Activated T-cell treated with anti-CD3 and anti-CD28 coated beads, Interleukin-2, amount 50 U/mL, for 24 hours (primary cell): ENCODE measurements at regions not wholly inside any gene's neighbourhood (a gene's known extent, or its start where the extent isn't known, plus 50 kb on each side); places are given as distances from the start of the nearest gene placed in this dataset.

ENCODE experiments used
- DNase-seq: peaks from one replicate; pipeline ENCODE4 v3.0.0-alpha.2; 2020
- H3K27ac Mint-ChIP-seq: 2 replicates; pipeline ENCODE4 v1.8.0; 2020; ENCODE audit warnings: mild to moderate bottlenecking, mixed read lengths
- H3K27me3 Mint-ChIP-seq: 2 replicates; pipeline ENCODE4 v1.8.0; 2020; ENCODE audit warnings: mixed read lengths
- H3K36me3 Mint-ChIP-seq: 2 replicates; pipeline ENCODE4 v1.8.0; 2020; ENCODE audit warnings: low read depth, mixed read lengths
- H3K4me1 Mint-ChIP-seq: 2 replicates; pipeline ENCODE4 v1.8.0; 2020; ENCODE audit warnings: low read depth, mixed read lengths
- H3K4me3 Mint-ChIP-seq: 2 replicates; pipeline ENCODE4 v1.8.0; 2020; ENCODE audit warnings: mild to moderate bottlenecking, moderate library complexity, mixed read lengths
- H3K9me3 Mint-ChIP-seq: 2 replicates; pipeline ENCODE4 v1.8.0; 2020; ENCODE audit warnings: mixed read lengths

DNA sequence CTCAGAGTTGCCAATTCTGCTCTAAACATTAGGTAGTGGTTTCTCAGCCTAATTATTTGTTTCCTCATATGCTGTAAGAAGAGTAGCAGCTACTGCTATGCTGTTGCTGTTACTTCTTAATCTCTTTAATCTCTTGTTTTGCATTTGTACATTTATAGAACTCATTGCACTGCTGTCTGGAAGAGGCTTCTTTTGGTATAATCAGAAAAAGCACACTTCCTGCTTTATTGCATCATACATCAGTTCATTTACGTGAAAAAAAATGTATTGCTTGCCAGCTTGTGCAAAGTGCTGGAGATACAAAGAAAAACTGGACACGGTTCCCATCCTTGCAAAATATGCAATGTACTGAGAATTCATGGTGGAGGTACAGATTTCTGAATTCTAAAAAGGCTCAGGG is 332.0 kb downstream of the GRXCR1 start:
- no peak overlapping the region for H3K4me3 Mint-ChIP-seq
- no peaks in the 10 kb centered on the region for H3K36me3 Mint-ChIP-seq
- H3K27ac Mint-ChIP-seq: no peak overlapping the region
- DNase-seq: no peak
- no peaks in the 10 kb centered on the region for H3K4me1 Mint-ChIP-seq
- no peaks in the 10 kb centered on the region for H3K27me3 Mint-ChIP-seq
- no peaks in the 10 kb centered on the region for H3K9me3 Mint-ChIP-seq

DNA sequence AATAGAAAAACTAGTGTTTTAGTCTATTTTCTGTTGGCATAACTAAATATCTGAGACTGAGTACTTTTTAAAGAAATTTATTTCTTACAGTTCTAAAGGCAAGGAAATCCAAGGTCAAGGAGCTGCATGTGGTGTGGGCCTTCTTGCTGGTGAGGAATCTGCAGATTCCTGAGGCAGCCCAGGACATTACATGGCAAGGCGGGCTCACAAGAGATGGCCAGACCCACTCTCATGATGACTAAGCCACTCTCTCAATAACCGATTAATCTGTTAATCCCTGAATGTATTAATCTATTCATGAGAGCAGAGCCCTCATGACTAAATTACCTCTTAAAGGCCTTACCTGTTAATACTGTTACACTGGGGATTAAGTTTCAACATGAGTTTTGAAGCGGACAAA is 340.8 kb downstream of the GRXCR1 start:
- Mint-ChIP-seq H3K27ac (no peak overlapping the region), H3K4me1 (no peaks in the 10 kb centered on the region), H3K9me3 (peaks cover 2% of the 10 kb centered on the region), H3K27me3 (no peaks in the 10 kb centered on the region), H3K4me3 (no peak overlapping the region), H3K36me3 (no peaks in the 10 kb centered on the region)
- DNase-seq: no peak

DNA sequence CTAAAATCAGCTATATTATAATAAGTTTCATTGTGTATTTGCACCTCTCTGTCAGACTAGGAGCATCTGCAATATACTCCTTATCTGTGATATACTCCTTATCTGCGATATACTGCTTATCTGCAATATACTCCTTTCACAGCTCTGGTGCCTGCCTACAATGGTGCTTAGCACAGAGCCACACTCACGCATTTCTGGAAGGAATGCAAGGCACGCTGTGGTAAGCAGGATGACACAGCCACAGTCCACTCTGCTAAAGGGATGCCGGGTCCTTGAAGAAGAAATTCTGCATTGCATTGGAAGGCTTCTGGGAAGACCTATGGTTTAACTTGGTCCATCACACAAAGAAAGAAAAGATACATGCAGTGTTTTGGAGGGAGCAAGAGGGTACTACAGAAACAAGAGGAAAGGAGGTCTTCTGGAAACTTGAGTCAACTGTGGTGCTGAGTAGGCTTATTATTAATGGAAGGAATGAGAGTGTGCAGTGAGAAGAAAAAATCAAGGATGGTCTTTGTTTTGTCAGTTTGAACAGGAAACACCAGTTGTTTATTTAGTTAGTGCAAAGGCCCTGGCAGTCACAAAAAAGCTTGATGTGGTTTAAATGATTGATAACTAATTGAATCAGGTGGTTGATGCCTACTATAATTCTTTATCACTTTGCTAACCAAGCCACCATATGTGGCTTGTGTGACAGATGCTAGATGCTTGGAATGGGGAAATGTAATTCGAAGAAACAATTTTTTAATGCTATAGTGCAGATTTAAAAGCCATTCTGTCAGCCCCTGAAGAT is 342.3 kb downstream of the GRXCR1 start:
- no peaks in the 10 kb centered on the region for H3K27me3 Mint-ChIP-seq
- H3K27ac Mint-ChIP-seq: no peak overlapping the region
- peaks cover 2% of the 10 kb centered on the region for H3K9me3 Mint-ChIP-seq
- no peak overlapping the region for H3K4me3 Mint-ChIP-seq
- no peak for DNase-seq
- H3K36me3 Mint-ChIP-seq: no peaks in the 10 kb centered on the region
- H3K4me1 Mint-ChIP-seq: no peaks in the 10 kb centered on the region

DNA sequence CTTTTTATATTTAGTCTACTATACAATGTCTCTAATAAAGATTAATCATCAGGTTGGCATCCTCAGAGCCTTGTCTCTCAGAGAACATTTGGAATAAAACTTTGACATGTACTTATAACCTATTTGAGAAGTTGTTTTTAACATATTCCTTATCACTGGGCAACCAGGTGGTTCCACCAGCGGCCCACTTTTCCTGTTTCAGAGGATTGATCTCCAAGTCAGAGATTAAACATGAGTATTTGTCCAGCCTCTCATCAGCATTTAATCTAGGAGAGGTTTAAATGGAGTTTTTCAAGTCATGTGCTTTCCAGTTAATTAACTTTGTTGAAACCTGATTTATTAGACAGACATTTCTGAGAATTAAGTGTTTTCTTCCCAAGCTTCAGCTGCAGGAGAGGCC is 345.5 kb downstream of the GRXCR1 start:
- H3K27ac Mint-ChIP-seq: no peak overlapping the region

DNA sequence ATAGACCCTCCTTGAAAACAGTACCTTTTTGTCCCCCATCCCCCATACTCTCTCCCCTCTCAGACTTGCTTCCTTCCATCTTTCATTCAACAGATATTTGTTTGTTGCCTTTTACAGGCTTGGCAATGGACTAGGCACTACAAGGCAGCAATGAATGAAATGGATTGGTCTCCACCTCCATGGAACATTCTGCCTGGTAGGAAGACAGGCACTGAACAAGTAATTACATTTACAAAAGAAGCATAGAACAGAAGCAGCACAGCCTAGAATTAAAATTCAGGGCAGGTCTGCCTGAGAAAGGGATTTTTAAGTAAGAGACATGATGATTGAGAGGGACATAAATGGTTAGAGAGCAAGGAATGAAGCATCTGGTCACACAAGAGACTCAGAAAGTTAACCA is 346.1 kb downstream of the GRXCR1 start:
- Mint-ChIP-seq H3K27me3 (no peaks in the 10 kb centered on the region), H3K9me3 (peaks cover 7% of the 10 kb centered on the region), H3K36me3 (no peaks in the 10 kb centered on the region), H3K27ac (no peak overlapping the region), H3K4me3 (no peak overlapping the region), H3K4me1 (no peaks in the 10 kb centered on the region)
- DNase-seq: no peak

More for the DNA sequence above, 345.5 kb downstream of the GRXCR1 start:
- no peak for DNase-seq
- Mint-ChIP-seq H3K36me3 (no peaks in the 10 kb centered on the region), H3K27me3 (no peaks in the 10 kb centered on the region), H3K4me3 (no peak overlapping the region), H3K9me3 (peaks cover 7% of the 10 kb centered on the region), H3K4me1 (no peaks in the 10 kb centered on the region)

DNA sequence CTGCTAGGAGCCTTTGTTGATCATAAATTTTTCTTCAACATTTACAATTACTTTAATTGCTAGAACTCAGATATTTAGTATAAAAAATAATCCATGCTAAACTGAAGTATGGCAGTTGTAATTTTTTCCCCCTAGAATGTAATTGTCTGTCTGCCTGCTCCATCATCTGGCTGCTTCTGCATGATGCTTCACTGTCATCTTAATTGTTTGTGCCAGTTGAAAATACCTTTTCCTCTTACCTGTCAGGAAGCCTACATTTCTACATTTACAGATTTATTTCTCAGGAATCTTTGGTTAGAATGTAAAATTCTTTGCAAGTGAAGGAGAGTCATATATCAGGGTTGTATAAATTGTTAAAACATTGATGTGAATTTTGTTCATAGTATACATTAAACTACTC is 348.6 kb downstream of the GRXCR1 start:
- Mint-ChIP-seq H3K4me3 (no peak overlapping the region), H3K9me3 (peaks cover 12% of the 10 kb centered on the region), H3K4me1 (no peaks in the 10 kb centered on the region), H3K36me3 (no peaks in the 10 kb centered on the region), H3K27me3 (no peaks in the 10 kb centered on the region), H3K27ac (no peak overlapping the region)
- DNase-seq: no peak

DNA sequence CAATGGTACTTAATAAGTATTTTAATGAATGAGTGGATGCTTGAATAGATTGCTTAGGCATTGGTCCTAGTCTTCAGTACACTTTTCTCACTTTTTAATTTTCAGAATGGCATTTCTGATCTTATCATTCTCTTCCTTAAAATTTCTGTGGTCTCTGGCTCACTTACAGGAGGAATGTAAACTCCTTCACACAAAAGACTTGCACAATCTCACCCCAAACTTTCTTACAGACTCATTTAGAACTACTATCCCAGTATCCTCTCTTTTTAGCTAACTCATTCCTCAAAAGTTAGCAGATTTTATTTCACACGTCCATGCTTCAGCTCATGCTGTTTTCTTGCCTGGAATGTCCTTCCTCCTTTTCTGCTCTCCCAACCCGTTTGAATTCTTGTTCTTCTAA is 350.1 kb downstream of the GRXCR1 start:
- Mint-ChIP-seq H3K4me3 (no peak overlapping the region), H3K36me3 (no peaks in the 10 kb centered on the region), H3K4me1 (no peaks in the 10 kb centered on the region), H3K27ac (no peak overlapping the region), H3K27me3 (no peaks in the 10 kb centered on the region), H3K9me3 (peaks cover 21% of the 10 kb centered on the region)
- DNase-seq: no peak

DNA sequence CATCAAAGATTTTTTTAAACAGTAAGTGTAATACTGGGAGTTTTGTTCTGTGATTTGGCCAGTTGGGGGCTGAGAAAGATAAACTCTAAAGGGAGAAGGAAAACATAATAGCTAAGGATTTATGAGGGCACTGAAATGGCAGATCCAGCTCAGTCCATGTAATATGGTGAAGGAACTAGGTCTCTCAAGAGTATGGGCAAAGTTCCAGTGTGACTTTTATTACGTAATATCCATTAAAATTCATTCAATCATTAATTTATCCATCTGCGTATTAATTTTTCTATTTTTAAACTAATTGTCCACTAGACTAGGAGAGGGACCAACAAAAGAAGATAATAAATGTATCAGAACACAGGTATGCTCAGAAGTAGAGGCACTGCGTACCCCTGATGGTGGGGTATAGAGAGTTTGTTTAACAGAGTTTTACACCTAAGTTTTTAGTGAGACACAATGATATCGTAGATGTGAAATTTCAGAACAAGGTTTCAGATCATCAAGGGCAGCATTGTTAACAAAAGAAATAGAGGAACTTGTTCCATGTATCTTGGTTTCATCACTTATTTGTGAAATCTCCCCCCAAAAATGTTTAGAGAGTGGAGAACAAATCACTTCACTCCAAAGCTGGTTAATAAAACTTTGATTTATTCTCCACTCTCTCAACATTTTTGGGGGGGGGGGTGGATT is 351.1 kb downstream of the GRXCR1 start:
- Mint-ChIP-seq H3K4me3 (no peak overlapping the region), H3K4me1 (no peaks in the 10 kb centered on the region), H3K27ac (no peak overlapping the region), H3K27me3 (no peaks in the 10 kb centered on the region), H3K36me3 (no peaks in the 10 kb centered on the region), H3K9me3 (peaks cover 21% of the 10 kb centered on the region)
- DNase-seq: no peak

DNA sequence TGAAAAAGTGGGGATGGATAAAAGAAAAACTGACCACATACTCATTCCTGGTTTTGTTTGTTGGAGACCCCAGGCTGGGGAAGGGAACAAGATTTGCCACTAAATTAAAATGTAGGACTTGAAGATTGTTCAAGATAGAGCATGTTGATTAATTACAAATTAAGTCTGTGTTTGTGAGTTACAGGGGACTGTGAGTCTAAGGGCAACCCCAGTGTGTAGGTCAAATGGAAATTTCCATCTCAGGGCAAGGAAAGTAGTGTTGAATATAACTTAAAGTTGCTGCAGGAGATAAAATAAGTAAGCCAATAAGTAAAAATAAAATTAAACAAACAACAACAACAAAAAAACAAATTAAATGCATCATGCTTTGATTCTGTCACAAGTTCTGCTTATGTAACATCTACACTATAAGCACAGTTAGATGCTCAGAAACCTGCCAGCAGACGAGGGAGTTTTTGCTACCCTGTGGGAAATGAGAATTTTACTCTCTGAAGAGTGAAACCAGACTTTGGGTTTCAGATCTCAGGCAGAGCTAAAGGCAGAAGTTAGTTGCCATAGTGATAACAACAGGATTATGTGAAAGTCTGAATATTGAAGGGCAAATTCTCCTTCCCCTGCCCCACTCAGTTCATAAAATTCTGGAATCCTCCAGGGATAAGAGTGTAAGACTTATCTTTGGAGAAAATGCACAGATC is 352.3 kb downstream of the GRXCR1 start:
- H3K36me3 Mint-ChIP-seq: no peaks in the 10 kb centered on the region
- no peak overlapping the region for H3K27ac Mint-ChIP-seq
- H3K27me3 Mint-ChIP-seq: no peaks in the 10 kb centered on the region
- DNase-seq: no peak
- H3K4me3 Mint-ChIP-seq: no peak overlapping the region
- peaks cover 21% of the 10 kb centered on the region for H3K9me3 Mint-ChIP-seq
- no peaks in the 10 kb centered on the region for H3K4me1 Mint-ChIP-seq

DNA sequence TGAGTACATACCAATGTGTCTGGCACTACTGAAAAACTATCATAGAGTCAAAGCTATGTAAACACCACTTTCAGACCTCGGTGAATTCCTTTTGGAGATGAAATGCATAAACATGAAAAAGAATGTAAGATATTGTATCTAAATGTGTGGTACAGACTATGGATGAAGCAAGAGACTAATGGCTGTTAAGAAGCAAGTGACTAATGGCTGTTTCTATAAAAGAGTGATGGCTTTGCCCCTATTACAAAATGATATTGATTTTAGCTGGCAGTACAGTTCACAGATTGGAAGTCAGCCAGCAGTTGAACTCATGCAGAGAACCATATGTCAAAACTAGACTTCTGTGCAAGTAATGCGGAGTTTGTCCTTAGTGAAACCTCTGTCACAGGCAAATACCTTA is 359.3 kb downstream of the GRXCR1 start:
- no peaks in the 10 kb centered on the region for H3K36me3 Mint-ChIP-seq
- no peak for DNase-seq
- H3K4me1 Mint-ChIP-seq: no peaks in the 10 kb centered on the region
- no peaks in the 10 kb centered on the region for H3K27me3 Mint-ChIP-seq
- peaks cover 18% of the 10 kb centered on the region for H3K9me3 Mint-ChIP-seq
- no peak overlapping the region for H3K27ac Mint-ChIP-seq
- H3K4me3 Mint-ChIP-seq: no peak overlapping the region

DNA sequence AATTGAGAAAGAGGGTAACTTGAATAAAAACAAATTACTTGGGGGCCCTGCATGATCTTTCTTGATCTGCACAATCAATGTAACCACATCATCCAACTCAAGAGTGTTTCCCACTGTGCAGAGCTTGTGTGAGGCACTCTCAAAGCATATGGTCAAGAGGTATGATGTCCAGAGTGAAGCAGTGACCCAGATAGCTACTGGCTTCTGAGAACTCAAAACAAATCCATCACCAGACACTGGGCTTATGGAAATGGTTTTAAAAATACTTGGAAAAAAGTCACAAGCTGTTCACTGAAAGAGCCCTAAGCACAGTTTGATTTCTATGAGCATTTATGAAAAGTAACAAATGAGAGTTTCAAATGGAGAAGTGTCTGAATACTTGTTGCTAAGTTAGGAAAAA is 361.0 kb downstream of the GRXCR1 start:
- no peak for DNase-seq
- Mint-ChIP-seq H3K4me3 (no peak overlapping the region), H3K27ac (no peak overlapping the region), H3K9me3 (peaks cover 13% of the 10 kb centered on the region), H3K27me3 (no peaks in the 10 kb centered on the region), H3K36me3 (no peaks in the 10 kb centered on the region), H3K4me1 (no peaks in the 10 kb centered on the region)

DNA sequence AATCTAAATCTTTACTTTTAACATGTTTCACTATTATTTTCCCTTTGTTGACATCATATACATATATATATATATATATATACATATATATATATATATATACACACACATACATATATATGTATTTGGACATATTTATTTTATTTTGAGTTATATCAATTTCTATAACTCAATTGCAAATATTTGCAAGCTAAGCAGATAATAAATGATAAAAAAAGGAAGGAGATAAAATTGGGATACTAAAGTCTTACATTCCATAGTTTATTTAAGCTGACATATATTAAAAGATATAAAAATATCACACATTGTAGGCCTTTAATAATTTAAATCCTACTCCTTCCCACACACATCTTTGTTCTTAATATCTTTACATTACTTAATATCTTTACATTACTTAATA is 372.2 kb downstream of the GRXCR1 start:
- no peak overlapping the region for H3K27ac Mint-ChIP-seq
- no peak for DNase-seq
- H3K4me1 Mint-ChIP-seq: no peaks in the 10 kb centered on the region
- no peaks in the 10 kb centered on the region for H3K36me3 Mint-ChIP-seq
- H3K27me3 Mint-ChIP-seq: no peaks in the 10 kb centered on the region
- H3K9me3 Mint-ChIP-seq: peaks cover 20% of the 10 kb centered on the region
- H3K4me3 Mint-ChIP-seq: no peak overlapping the region

DNA sequence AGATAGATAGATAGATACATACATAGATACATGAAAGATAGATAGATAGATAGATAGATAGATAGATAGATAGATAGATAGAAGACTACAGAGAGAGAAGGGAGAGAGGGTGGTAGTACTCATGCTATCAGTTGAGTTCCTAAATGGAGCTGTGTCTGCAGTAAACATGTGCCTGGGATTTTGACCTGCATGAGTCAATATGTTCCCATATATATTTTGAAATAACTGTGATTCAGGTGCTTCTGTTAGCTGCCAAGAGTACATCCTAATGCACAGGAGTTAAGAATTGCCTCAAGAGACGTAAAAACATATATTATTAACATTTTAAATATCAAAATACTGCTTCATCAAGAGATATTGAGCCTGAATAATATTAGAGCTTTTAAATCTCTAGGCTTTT is 379.4 kb downstream of the GRXCR1 start:
- Mint-ChIP-seq H3K4me3 (no peak overlapping the region), H3K9me3 (peaks cover 24% of the 10 kb centered on the region), H3K27me3 (no peaks in the 10 kb centered on the region), H3K27ac (no peak overlapping the region), H3K36me3 (no peaks in the 10 kb centered on the region), H3K4me1 (no peaks in the 10 kb centered on the region)
- DNase-seq: no peak

DNA sequence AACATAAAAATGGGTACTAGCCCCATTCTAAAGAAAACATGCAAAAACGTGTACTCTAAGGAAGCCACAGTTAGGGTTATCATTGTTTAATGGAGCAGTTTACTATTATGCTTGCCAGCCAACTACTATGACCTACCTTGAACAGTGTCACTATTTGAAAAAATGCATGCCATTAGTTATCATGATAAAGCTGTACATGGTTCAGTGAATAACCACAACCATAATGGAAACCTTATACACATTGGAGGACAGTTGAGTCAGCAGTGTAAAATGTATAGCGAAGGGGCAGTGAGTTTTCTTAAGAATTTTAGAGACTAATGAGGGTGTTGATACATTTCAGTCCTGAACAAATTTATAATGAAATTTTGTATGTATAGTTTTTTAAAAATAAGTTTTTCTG is 381.9 kb downstream of the GRXCR1 start:
- H3K27ac Mint-ChIP-seq: no peak overlapping the region
- H3K4me3 Mint-ChIP-seq: no peak overlapping the region
- no peak for DNase-seq
- peaks cover 18% of the 10 kb centered on the region for H3K9me3 Mint-ChIP-seq
- no peaks in the 10 kb centered on the region for H3K27me3 Mint-ChIP-seq
- no peaks in the 10 kb centered on the region for H3K4me1 Mint-ChIP-seq
- H3K36me3 Mint-ChIP-seq: no peaks in the 10 kb centered on the region

DNA sequence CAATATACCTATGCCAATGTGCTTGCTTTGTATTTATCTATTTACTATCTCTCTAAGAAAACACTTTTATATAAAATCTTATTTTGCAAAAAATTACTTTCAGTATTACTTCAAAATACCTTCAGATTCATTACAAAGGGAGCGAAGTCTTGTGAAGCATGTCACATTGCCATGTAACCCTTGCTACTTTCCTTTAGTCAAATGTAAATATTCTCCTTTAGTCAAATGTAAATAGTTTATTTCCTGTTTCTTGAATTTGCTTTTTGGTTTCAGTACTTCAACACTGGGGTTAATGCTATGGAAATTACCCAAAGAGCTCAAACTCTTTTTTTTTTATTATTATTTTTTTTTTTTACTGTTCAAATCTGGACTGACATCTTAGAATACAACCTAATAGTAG is 383.3 kb downstream of the GRXCR1 start:
- DNase-seq: no peak
- Mint-ChIP-seq H3K4me1 (no peaks in the 10 kb centered on the region), H3K9me3 (peaks cover 20% of the 10 kb centered on the region), H3K27me3 (no peaks in the 10 kb centered on the region), H3K4me3 (no peak overlapping the region), H3K36me3 (no peaks in the 10 kb centered on the region), H3K27ac (no peak overlapping the region)
